GM23248 (cell line): ENCODE measurements at regions not wholly inside any gene's neighbourhood (a gene's known extent, or its start where the extent isn't known, plus 50 kb on each side); places are given as distances from the start of the nearest gene placed in this dataset.
"Not testable (repeated sequence)": the region's sequence is repeated elsewhere in the genome, so short reads cannot be mapped to it uniquely, and the experiment has no call there.

ENCODE experiments used
- DNase-seq: peaks from one replicate; pipeline ENCODE4 v3.0.0-alpha.2; 2015
- H2AFZ ChIP-seq: fragments of 200-600 bp; sonication (generic); 2 replicates; pipeline ENCODE4 v1.6.1; 2016; ENCODE audit warnings: antibody characterized with exemption
- H3F3A ChIP-seq: fragments of 200-600 bp; sonication (generic); 2 replicates; pipeline ENCODE4 v1.6.1; 2016; ENCODE audit warnings: mild to moderate bottlenecking, antibody characterized with exemption, mixed run types; ENCODE audit not compliant: insufficient read depth
- H3K27ac ChIP-seq: fragments of 200-600 bp; sonication (generic); 2 replicates; pipeline ENCODE4 v1.5.1; 2016; ENCODE audit warnings: mild to moderate bottlenecking
- H3K27me3 ChIP-seq: fragments of 200-600 bp; sonication (generic); replicated peaks from 2 replicates; pipeline ENCODE4 v1.6.1; 2016; ENCODE audit warnings: mild to moderate bottlenecking; ENCODE audit not compliant: insufficient read depth
- H3K36me3 ChIP-seq: fragments of 200-600 bp; sonication (generic); 2 replicates; pipeline ENCODE4 v1.6.1; 2016; ENCODE audit warnings: low read depth, mild to moderate bottlenecking
- H3K4me1 ChIP-seq: fragments of 200-600 bp; sonication (generic); 2 replicates; pipeline ENCODE4 v1.6.1; 2016; ENCODE audit warnings: mild to moderate bottlenecking; ENCODE audit not compliant: insufficient read depth
- H3K4me2 ChIP-seq: fragments of 200-600 bp; sonication (generic); one replicate; pipeline ENCODE4 v1.6.1; 2016; ENCODE audit warnings: mild to moderate bottlenecking; ENCODE audit not compliant: unreplicated experiment
- H3K4me3 ChIP-seq: fragments of 200-600 bp; sonication (generic); 2 replicates; pipeline ENCODE4 v1.5.1; 2016; ENCODE audit warnings: mild to moderate bottlenecking
- H3K79me2 ChIP-seq: fragments of 200-600 bp; sonication (generic); 2 replicates; pipeline ENCODE4 v1.6.1; 2016; ENCODE audit warnings: mild to moderate bottlenecking; ENCODE audit not compliant: insufficient read depth
- H3K9ac ChIP-seq: fragments of 200-600 bp; sonication (generic); 2 replicates; pipeline ENCODE4 v1.6.1; 2016; ENCODE audit warnings: mild to moderate bottlenecking
- H3K9me2 ChIP-seq: fragments of 200-600 bp; sonication (generic); 2 replicates; pipeline ENCODE4 v1.6.1; 2016; ENCODE audit warnings: mixed run types, mild to moderate bottlenecking, moderate library complexity; ENCODE audit not compliant: insufficient read depth
- H3K9me3 ChIP-seq: fragments of 200-600 bp; sonication (generic); one replicate; pipeline ENCODE4 v1.6.1; 2017; ENCODE audit warnings: low read depth
- H4K20me1 ChIP-seq: fragments of 200-600 bp; sonication (generic); 2 replicates; pipeline ENCODE4 v1.6.0; 2016; ENCODE audit not compliant: insufficient read depth
- EZH2 ChIP-seq: fragments of 200-600 bp; sonication (generic); IDR thresholded peaks from 2 replicates; pipeline ENCODE4 v1.6.1; 2018; ENCODE audit warnings: antibody characterized with exemption, mild to moderate bottlenecking; ENCODE audit not compliant: insufficient read depth, poor library complexity, severe bottlenecking
- EZH2phosphoT487 ChIP-seq: fragments of 200-600 bp; sonication (generic); IDR thresholded peaks from 2 replicates; pipeline ENCODE4 v1.6.1; 2018; ENCODE audit warnings: antibody characterized with exemption, moderate library complexity, mild to moderate bottlenecking, low read depth; ENCODE audit not compliant: insufficient read depth
- WGBS, 2 experiments: methylation state at CpG; one replicate each; pipeline ENCODE4 v1.1.6; 2015 to 2017; ENCODE audit warnings: low lambda C conversion rate in 2 of 2, low coverage in 1 of 2; ENCODE audit errors: missing lambda C conversion rate in 2 of 2; 5-methylcytosine and 5-hydroxymethylcytosine counted together
- in situ Hi-C: fragments of 300-500 bp; cut with MboI; formaldehyde crosslinking; loops from 2 replicates; pipeline ENCODE4 v1.15.0; 2020

GRCh38 chr10:53650794-53651193, 878.2 kb upstream of the MBL2 start:
- H4K20me1 ChIP-seq = no peaks in the 10 kb centered on the region
- in situ Hi-C loops = no loop called here
- H3K4me1 ChIP-seq = no peaks in the 10 kb centered on the region
- WGBS, 2 experiments = 35 to 45% methylated on average over 6 of the region's 6 CpGs
- no peak overlapping the region for H3K9ac ChIP-seq
- H3K27ac ChIP-seq = no peak overlapping the region
- H3K79me2 ChIP-seq = no peaks in the 10 kb centered on the region
- DNase-seq = no peak
- TF ChIP-seq EZH2phosphoT487 (no peak), EZH2 (no peak)
- no peaks in the 10 kb centered on the region for H3K27me3 ChIP-seq
- H3F3A ChIP-seq = no peaks in the 10 kb centered on the region
- no peaks in the 10 kb centered on the region for H3K36me3 ChIP-seq
- H3K4me3 ChIP-seq = no peak overlapping the region
- H3K9me3 ChIP-seq = no peaks in the 10 kb centered on the region
- H2AFZ ChIP-seq = no peak overlapping the region
- H3K9me2 ChIP-seq = no peaks in the 10 kb centered on the region
- H3K4me2 ChIP-seq = no peak overlapping the region

DNA sequence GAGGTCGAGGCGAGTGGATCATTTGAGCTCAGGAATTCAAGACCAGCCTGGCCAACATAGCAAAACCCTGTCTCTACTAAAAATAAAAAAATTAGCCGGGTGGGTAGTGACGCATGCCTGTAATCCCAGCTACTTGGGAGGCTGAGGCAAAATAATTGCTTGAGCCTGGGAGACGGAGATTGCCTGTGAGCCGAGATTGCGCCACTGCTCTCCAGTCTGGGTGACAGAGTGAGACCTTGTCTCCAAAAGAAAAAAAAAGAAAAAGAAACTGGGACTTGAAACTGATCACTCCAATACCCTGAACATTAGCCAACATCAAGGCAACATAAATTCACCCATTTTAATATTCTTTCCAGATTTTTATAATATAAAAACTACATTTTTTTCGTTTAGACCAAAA, 874.6 kb upstream of the MBL2 start:
- H3K9me3 ChIP-seq, H3K79me2 ChIP-seq, in situ Hi-C loops, H3K9me2 ChIP-seq, H3K4me1 ChIP-seq, H3K9ac ChIP-seq, H3F3A ChIP-seq, H3K4me2 ChIP-seq, DNase-seq, H3K36me3 ChIP-seq, H2AFZ ChIP-seq, H4K20me1 ChIP-seq, H3K4me3 ChIP-seq, H3K27ac ChIP-seq, H3K27me3 ChIP-seq: not testable (repeated sequence)
- 2 to 4% methylated on average over 8 of the region's 8 CpGs for WGBS, 2 experiments

DNA sequence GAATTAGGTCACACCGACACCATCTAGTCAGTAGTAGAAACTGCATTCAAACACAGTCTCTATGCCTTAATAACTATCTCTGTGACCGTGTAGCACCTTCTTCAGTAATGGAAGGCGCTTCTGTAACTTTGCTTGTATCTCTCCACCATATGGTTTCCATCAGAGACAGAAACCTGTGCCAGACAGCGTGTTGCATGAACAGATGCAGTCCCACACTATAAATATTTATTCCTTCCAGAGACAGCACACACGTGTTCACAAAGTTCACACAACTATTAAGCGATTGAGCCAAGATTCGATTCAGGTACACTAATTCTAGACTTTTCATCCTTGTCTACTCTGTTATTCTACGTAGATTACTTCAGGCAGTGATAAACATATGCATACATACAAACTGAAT, 873.9 kb upstream of the MBL2 start:
- no peak overlapping the region for H3K4me3 ChIP-seq
- H2AFZ ChIP-seq = no peak overlapping the region
- no peak overlapping the region for H3K27ac ChIP-seq
- no peaks in the 10 kb centered on the region for H3K9me2 ChIP-seq
- no peak overlapping the region for H3K4me2 ChIP-seq
- TF ChIP-seq EZH2phosphoT487 = no peak
- TF ChIP-seq EZH2 = no peak
- no peaks in the 10 kb centered on the region for H3K36me3 ChIP-seq
- H3K9ac ChIP-seq = no peak overlapping the region
- no peak for DNase-seq
- in situ Hi-C loops = no loop called here
- 5 to 7% methylated on average over 8 of the region's 8 CpGs for WGBS, 2 experiments
- no peaks in the 10 kb centered on the region for H3K79me2 ChIP-seq
- H3K9me3 ChIP-seq = no peaks in the 10 kb centered on the region
- H3K4me1 ChIP-seq = no peaks in the 10 kb centered on the region
- no peaks in the 10 kb centered on the region for H4K20me1 ChIP-seq
- H3F3A ChIP-seq = no peaks in the 10 kb centered on the region
- H3K27me3 ChIP-seq = no peaks in the 10 kb centered on the region

DNA sequence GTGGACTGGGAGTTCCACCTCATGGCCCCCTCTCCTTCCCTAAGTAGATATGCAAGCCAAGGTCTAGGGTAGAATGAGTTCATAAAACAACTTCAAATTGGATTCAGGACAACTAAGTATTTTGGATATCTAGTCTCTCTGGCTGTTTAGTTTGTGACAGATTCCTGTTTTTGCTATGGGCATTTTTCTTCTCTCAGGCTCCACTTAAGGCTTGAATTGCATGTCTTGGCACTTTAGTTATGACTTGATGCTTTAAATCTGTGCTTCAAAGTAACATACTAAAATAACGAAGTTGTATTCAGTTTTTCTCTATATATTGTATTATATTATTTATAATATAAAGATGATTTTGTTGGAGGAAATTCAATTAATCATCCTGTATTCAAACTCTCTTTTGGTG, 873.4 kb upstream of the MBL2 start:
- no peaks in the 10 kb centered on the region for H4K20me1 ChIP-seq
- no peak overlapping the region for H3K27ac ChIP-seq
- 5 to 12% methylated on average over 1 of the region's 1 CpG for WGBS, 2 experiments
- no peaks in the 10 kb centered on the region for H3K79me2 ChIP-seq
- H3K9me2 ChIP-seq = no peaks in the 10 kb centered on the region
- no peak overlapping the region for H3K4me2 ChIP-seq
- no peaks in the 10 kb centered on the region for H3F3A ChIP-seq
- H2AFZ ChIP-seq = no peak overlapping the region
- TF ChIP-seq EZH2 (no peak), EZH2phosphoT487 (no peak)
- no peak for DNase-seq
- no peaks in the 10 kb centered on the region for H3K36me3 ChIP-seq
- no peaks in the 10 kb centered on the region for H3K4me1 ChIP-seq
- H3K4me3 ChIP-seq = no peak overlapping the region
- in situ Hi-C loops = no loop called here
- no peaks in the 10 kb centered on the region for H3K27me3 ChIP-seq
- no peaks in the 10 kb centered on the region for H3K9me3 ChIP-seq
- H3K9ac ChIP-seq = no peak overlapping the region

DNA sequence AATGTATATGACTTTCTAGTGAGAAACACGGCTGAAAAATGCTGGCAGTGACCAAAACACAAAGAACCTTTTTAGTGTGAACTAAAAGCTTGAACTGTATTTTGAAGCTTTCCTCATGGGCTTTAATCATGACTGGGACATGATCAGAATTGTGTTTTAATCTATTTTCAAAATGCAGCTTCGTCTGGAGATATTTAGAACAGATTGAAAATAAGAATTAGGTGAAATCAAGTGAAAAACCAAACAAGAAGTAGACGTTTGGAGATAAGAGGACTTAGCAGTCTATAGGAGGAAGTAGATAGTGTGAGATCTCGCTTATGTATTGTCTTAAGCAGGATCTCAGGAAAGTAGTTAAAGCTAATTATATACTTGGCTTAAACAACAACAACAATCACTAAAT, 865.4 kb upstream of the MBL2 start:
- H4K20me1 ChIP-seq = no peaks in the 10 kb centered on the region
- no peaks in the 10 kb centered on the region for H3K27me3 ChIP-seq
- no peaks in the 10 kb centered on the region for H3F3A ChIP-seq
- H3K9me2 ChIP-seq = no peaks in the 10 kb centered on the region
- no peak overlapping the region for H3K4me3 ChIP-seq
- no peak overlapping the region for H3K4me2 ChIP-seq
- no peak for TF ChIP-seq EZH2
- no peak for TF ChIP-seq EZH2phosphoT487
- no peak overlapping the region for H3K27ac ChIP-seq
- no peak overlapping the region for H2AFZ ChIP-seq
- no peaks in the 10 kb centered on the region for H3K4me1 ChIP-seq
- no peaks in the 10 kb centered on the region for H3K36me3 ChIP-seq
- in situ Hi-C loops = no loop called here
- no peaks in the 10 kb centered on the region for H3K79me2 ChIP-seq
- DNase-seq = no peak
- 7 to 11% methylated on average over 4 of the region's 4 CpGs for WGBS, 2 experiments
- H3K9ac ChIP-seq = no peak overlapping the region
- H3K9me3 ChIP-seq = no peaks in the 10 kb centered on the region
